ENCODE measurements at regions not wholly inside any gene's neighbourhood (a gene's known extent, or its start where the extent isn't known, plus 50 kb on each side); places are given as distances from the start of the nearest gene placed in this dataset.

GRCh38 chr6:167710363-167710920 lies 116.3 kb upstream of the AFDN start:
- DNase-seq: no peak

- DNase-seq: no peak
These were observed 115.5 kb upstream of the AFDN start for GRCh38 chr6:167711211-167711610.

GRCh38 chr6:167711768-167712730 lies 114.7 kb upstream of the AFDN start:
- DNase-seq: no peak

DNA sequence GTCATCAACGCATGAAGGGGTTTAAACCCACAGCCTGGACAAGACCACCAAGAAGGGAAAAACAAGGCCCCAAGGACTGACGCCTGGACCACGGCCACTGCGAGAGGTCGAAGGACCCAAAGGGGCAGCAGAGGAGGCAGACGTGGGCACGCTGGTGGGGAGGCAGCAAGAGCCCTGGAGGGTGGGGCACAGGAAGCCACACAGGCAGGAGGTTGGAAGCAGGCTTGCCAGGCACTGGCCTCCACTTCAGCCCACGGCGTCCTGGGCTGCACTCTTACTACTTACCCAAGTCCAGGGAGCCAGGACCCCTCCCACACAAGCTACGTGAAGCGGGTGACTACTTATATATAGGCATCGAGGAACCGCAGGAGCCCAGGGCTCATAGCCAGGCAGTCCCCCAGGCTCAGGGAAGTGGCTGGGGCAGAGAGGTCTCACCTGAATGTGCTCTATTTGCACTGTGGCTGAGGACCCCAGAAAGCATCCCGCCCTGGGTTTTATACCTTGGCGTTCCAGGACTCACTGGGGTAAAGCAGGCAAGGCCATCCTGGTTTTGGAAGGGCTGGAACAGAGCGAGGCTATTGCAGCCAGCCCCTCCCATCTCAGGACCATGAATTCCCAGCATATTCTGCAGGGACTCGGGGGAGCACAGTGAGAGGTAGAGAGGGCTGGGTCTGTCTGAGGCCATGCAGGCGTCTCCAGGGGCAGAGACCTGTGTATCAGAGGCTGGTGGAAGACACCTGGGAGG lies 113.8 kb upstream of the AFDN start:
- DNase-seq: no peak

DNA sequence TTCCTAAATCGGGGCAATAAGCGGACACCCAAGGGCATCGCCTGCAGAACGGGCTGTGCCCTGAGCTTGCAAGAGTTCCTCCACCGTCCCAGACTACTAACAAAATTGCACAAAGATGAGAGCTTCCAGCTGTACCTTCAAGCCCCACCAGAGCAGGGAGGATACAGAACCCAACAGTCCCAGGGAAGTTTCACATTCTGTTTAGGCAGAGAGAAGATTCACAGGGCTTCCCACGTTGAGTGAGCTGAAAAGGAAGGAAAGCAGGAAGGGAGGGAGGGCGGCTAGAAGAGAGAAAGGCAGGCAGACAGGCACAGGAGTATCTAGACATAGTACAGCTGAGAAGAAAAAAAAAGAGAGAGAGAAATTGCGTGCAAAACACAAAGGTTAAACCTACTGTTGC lies 112.6 kb upstream of the AFDN start:
- no peak for DNase-seq

- no peak for DNase-seq
These were observed 109.3 kb upstream of the AFDN start for GRCh38 chr6:167717455-167717854.

GRCh38 chr6:167717867-167718266 lies 108.8 kb upstream of the AFDN start:
- no peak for DNase-seq

DNA sequence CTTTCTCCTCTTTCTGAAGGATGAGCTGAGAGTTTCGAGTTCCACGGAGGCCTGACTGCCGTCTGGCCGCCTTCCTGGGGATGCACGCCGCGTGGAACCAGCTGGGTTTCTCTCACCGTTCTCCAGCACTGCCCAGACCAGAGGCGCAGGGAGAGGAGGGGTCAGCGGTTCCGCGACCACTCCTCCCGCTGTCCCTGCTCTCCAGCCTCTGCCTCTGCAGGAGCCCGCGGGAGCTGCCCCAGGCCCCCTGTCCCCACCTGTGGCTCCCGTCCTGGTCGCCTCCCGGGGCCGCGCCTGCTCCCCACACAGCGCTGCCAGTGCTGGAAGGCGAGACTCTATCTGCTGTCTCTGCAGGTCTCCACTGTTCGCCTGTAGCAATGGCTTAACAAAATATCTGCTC lies 106.8 kb upstream of the AFDN start:
- DNase-seq: no peak

- no peak for DNase-seq
These were observed 106.0 kb upstream of the AFDN start for GRCh38 chr6:167720456-167721285.

- no peak for DNase-seq
These were observed 105.4 kb upstream of the AFDN start for GRCh38 chr6:167721291-167721690.

DNA sequence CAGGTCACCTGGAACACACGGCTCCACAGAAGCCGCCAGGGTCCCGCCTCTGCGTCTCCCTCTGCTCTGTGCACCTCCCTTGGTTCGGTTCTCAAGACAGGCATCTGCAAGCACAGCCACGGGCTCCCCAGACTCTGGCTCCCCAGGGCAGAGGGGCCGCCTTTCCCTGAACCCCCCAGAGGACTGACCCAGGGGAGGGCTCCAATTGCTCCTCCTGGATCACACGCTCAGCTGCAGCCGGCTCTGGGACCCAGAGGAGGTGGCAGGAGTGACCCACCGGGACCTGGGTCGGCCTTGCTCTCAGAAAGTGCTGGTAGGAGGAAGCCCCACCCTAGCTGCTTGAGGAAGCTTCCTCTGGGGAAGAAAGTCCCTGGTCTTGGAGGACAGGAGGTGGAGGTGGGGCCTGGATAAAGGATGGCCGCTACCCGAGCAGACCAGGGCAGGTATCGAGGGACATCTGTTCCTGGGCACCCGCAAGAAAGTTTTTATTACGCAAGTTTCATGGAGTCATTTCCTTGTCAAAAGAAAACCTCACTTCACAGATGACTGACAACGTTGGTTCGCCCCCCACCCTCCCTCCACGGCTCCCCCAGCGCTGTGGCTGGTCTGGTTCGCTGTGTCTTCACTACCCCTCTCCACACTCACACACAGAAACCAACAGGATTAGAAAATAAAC lies 103.9 kb upstream of the AFDN start:
- no peak for DNase-seq

GRCh38 chr6:167726043-167726621 lies 100.6 kb upstream of the AFDN start:
- DNase-seq: no peak

DNA sequence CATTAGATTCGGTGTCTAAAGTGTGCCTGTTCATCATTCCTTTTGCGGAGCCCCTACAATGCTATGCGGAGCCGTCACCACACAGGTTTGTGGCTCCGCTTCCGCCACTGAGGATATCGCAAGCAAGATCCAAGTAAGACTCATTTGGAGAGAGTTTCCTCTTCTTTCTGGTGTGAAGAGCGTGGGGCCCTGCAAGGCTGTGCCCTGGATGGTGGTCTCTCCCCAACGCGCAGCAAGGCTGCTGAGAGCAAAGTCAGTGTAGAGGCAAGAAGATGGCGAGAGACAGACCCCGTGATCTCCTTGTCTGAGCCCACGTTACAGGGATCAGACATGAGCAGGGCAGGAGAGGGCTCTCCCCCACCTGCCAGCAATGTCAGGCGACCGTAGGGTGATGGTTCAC lies 96.3 kb upstream of the AFDN start:
- no peak for DNase-seq

DNA sequence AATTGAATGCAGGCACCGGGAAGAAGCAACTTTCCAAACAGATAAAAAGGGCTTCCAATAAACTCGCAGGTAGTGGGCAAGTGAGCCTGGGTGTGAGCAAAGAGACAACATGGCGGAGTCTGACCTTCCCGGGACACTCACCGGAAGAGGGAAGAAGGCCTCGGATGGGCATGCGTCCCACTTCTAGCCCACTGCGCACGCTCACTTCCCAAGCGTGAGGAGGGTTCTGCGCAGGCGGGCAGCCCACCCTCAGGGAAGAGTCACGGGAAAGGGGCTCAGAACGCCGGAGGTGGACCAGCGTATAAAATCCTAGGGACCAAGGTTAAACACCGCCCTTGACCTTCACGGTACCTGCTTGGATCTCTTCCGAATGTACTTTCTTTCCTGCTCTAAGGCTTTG lies 95.5 kb upstream of the AFDN start:
- no peak for DNase-seq

GRCh38 chr6:167731731-167732422 lies 94.8 kb upstream of the AFDN start:
- no peak for DNase-seq

DNA sequence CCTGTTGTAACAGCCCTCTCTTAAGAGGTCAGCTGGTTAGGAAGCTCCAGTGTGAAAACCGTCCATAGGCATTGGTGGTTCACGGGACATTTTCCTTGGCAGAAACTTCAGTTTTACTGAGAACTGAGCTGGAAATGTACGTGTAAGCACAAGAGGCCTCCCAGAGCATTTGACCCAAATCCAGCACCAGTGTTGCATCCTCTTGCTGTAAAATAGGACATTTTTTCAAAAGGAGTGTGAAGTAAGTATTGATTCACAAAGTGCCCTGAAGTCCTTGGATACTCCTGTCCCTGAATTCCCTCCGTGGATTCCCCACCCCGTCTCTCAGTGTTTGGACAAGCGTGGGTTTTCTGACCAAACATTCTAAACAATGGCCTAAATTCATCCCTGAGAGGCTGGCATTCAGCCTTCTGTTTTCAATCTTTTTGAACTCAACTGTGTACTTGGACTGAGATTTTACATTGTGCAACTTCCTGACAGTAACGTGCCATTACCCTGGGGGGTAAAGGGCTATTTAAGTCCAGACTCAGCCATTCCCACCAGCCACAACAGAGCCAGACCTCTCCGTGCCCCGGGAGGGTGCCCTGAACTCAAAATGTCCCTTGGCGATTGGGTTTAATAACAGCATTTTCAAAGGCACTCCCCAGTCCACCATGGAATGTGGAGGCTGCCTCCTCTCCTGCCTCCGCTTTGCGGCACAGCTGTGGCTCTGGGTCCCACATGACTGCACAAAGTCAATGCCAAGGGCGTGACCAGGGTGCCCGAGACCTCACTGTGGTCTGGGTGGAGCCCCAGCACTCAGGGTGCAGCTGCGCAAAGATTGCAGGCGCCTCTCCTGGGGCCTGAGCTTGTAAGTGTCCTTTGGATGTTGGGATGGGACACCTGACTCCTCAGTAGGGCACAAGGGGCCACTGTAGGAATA lies 92.7 kb upstream of the AFDN start:
- DNase-seq: no peak

DNA sequence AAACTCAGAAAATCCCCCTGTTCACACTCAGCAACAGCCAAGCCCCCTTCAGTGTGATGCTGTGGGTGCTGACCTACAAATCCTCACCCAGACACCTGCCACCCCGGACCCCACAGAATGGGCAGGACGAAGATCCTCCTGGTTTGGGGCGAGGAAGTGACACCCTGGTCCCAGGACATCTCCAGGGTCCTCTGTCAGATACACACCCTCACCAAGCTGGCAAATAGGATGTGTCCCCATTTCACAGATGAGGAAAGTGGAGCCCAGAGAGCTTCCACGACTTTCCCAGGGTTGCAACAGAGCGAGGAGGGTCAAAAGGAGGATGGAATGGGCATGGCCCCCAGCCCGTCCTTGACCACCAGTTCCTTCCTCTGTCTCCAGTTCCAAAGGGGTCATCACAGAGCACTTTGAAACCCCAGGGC lies 92.0 kb upstream of the AFDN start:
- DNase-seq: no peak

- no peak for DNase-seq
These were observed 91.4 kb upstream of the AFDN start for GRCh38 chr6:167735084-167735950.

GRCh38 chr6:167735951-167736288 lies 90.8 kb upstream of the AFDN start:
- no peak for DNase-seq

All from NCI-H2029 treated with DMSO at 0.1 percent for 48 hours (cell line).